GM12891 (cell line): ENCODE measurements at regions not wholly inside any gene's neighbourhood (a gene's known extent, or its start where the extent isn't known, plus 50 kb on each side); places are given as distances from the start of the nearest gene placed in this dataset.
"Not testable (repeated sequence)": the region's sequence is repeated elsewhere in the genome, so short reads cannot be mapped to it uniquely, and the experiment has no call there.

Source experiments
- DNase-seq: peaks from one replicate; pipeline ENCODE4 v3.0.0; 2011; ENCODE audit warnings: low spot score; ENCODE audit not compliant: insufficient read length
- FAIRE-seq: peaks from 2 replicates; lab custom pipeline; 2011; peaks lifted over from hg19 to GRCh38; lab: Jason Lieb, UNC
- PAX5 ChIP-seq: IDR thresholded peaks from 2 replicates; pipeline ENCODE4 v1.6.1; 2011; ENCODE audit warnings: low read length, moderate library complexity, mild to moderate bottlenecking; ENCODE audit not compliant: insufficient read depth, severe bottlenecking
- POLR2A ChIP-seq: IDR thresholded peaks from 2 replicates; pipeline ENCODE4 v1.6.1; 2011; ENCODE audit warnings: low read depth, low read length, control low read depth
- POLR2AphosphoS5 ChIP-seq: IDR thresholded peaks from 2 replicates; pipeline ENCODE4 v1.6.1; 2011; ENCODE audit warnings: low read depth, low read length, control low read depth
- POU2F2 ChIP-seq: IDR thresholded peaks from 2 replicates; pipeline ENCODE4 v1.6.1; 2011; ENCODE audit warnings: low read depth, mild to moderate bottlenecking, control low read depth, low read length, moderate library complexity
- SPI1 ChIP-seq: IDR thresholded peaks from 2 replicates; pipeline ENCODE4 v1.6.1; 2011; ENCODE audit warnings: low read depth, low read length, control low read depth
- TAF1 ChIP-seq: IDR thresholded peaks from 2 replicates; pipeline ENCODE4 v1.6.1; 2011; ENCODE audit warnings: low read depth, low read length, control low read depth

GRCh38 chr7:77484785-77485184 is 52.3 kb upstream of the PTPN12 start:
- no peak for FAIRE-seq
- DNase-seq: no peak
- TF ChIP-seq TAF1 (no peak), SPI1 (no peak), POU2F2 (no peak), PAX5 (no peak), POLR2AphosphoS5 (no peak), POLR2A (no peak)

GRCh38 chr7:77482015-77482414 is 55.1 kb upstream of the PTPN12 start:
- DNase-seq (no peak), FAIRE-seq (no peak)
- TF ChIP-seq SPI1 (no peak), POU2F2 (no peak), TAF1 (no peak), PAX5 (no peak), POLR2A (no peak)

- TF ChIP-seq POLR2A (no peak), POU2F2 (no peak), POLR2AphosphoS5 (no peak), TAF1 (no peak), SPI1 (no peak), PAX5 (no peak)
- FAIRE-seq: no peak
Observed at GRCh38 chr7:77481615-77482014, 55.5 kb upstream of the PTPN12 start.

GRCh38 chr7:77480102-77480627 is 56.9 kb upstream of the PTPN12 start:
- DNase-seq, FAIRE-seq: not testable (repeated sequence)

More at GRCh38 chr7:77481615-77482014, 55.5 kb upstream of the PTPN12 start:
- DNase-seq: no peak

- no peak for TF ChIP-seq POLR2AphosphoS5
- TF ChIP-seq TAF1: no peak
- TF ChIP-seq PAX5: no peak
- no peak for TF ChIP-seq SPI1
- TF ChIP-seq POLR2A: no peak
- no peak for TF ChIP-seq POU2F2
- DNase-seq: no peak
- no peak for FAIRE-seq
Observed at GRCh38 chr7:77479536-77480088, 57.5 kb upstream of the PTPN12 start.

- DNase-seq (no peak), FAIRE-seq (no peak)
- TF ChIP-seq POU2F2: no peak
- no peak for TF ChIP-seq POLR2A
- TF ChIP-seq SPI1: no peak
- TF ChIP-seq TAF1: no peak
- TF ChIP-seq PAX5: no peak
- no peak for TF ChIP-seq POLR2AphosphoS5
Observed at GRCh38 chr7:77476871-77477270, 60.2 kb upstream of the PTPN12 start.

- DNase-seq (no peak), FAIRE-seq (no peak)
- TF ChIP-seq POU2F2 (no peak), POLR2AphosphoS5 (no peak), TAF1 (no peak), SPI1 (no peak), POLR2A (no peak), PAX5 (no peak)
Observed at GRCh38 chr7:77475181-77475580, 59.0 kb upstream of the GSAP start.

GRCh38 chr7:77474756-77475155 is 58.6 kb upstream of the GSAP start:
- DNase-seq (no peak), FAIRE-seq (no peak)
- TF ChIP-seq POU2F2: no peak

- FAIRE-seq: no peak
- DNase-seq: no peak
- no peak for TF ChIP-seq POLR2A
- TF ChIP-seq POLR2AphosphoS5: no peak
- TF ChIP-seq SPI1: no peak
- no peak for TF ChIP-seq POU2F2
Observed at GRCh38 chr7:77473229-77474005, 57.3 kb upstream of the GSAP start.

GRCh38 chr7:77469927-77470326 is 53.8 kb upstream of the GSAP start:
- TF ChIP-seq TAF1: no peak

GRCh38 chr7:77467408-77467807 is 51.3 kb upstream of the GSAP start:
- TF ChIP-seq POLR2A (no peak), PAX5 (no peak), SPI1 (no peak), TAF1 (no peak), POLR2AphosphoS5 (no peak), POU2F2 (no peak)
- DNase-seq (no peak), FAIRE-seq (no peak)

More at GRCh38 chr7:77469927-77470326, 53.8 kb upstream of the GSAP start:
- DNase-seq (no peak), FAIRE-seq (no peak)
